ENCODE measurements at regions not wholly inside any gene's neighbourhood (a gene's known extent, or its start where the extent isn't known, plus 50 kb on each side); places are given as distances from the start of the nearest gene placed in this dataset.

DNA sequence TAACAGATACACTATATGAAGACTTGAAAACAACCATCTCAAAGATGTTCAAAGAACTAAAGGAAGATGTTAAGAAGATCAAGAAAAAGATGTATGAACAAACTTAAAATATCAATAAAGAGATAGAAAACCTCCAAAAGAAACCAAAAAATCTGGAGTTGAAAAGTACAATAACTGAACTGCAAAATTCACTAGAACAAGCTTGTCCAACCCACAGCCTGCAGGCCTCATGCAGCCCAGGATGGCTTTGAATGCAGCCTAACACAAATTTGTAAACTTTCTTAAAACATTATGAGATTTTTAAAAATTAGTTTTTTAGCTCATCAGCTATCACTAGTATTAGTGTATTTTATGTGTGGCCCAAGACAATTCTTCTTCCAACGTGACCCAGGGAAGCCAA, 77.0 kb upstream of the DCTD start:
- peaks cover 5% of the 10 kb centered on the region for H3K27me3 Mint-ChIP-seq
- intact Hi-C loops (cut with DNase I, micrococcal nuclease), result no loop called here
- ATAC-seq (ENCODE audit: poor library complexity) (no peak), DNase-seq (no peak)
- Histone ChIP-seq H3K27ac (ENCODE audit: low read depth in 1 of 2, low read length in 2 of 2) (no peak overlapping the region), H3K36me3 (ENCODE audit: insufficient read depth, low read length) (no peaks in the 10 kb centered on the region), H3K27me3 (ENCODE audit: control insufficient read depth in 1 of 2, insufficient read depth in 2 of 2, low read length in 2 of 2) (peaks cover 0 to 2% of the 10 kb centered on the region in 2 experiments), H3K4me1 (ENCODE audit: insufficient read depth, low read length) (no peaks in the 10 kb centered on the region), H3K9me3 (ENCODE audit: control insufficient read depth in 1 of 2, insufficient read depth in 1 of 2, low read length in 2 of 2) (peaks cover 6 to 12% of the 10 kb centered on the region in 2 experiments), H3K4me3 (ENCODE audit: low read length) (no peak overlapping the region)
- peaks cover 8% of the 10 kb centered on the region for H3K9me3 Mint-ChIP-seq
- H3K36me3 Mint-ChIP-seq (ENCODE audit: low read depth), result no peaks in the 10 kb centered on the region
- CTCF ChIA-PET, result no interaction called here
- TF ChIP-seq, protein P1, sequence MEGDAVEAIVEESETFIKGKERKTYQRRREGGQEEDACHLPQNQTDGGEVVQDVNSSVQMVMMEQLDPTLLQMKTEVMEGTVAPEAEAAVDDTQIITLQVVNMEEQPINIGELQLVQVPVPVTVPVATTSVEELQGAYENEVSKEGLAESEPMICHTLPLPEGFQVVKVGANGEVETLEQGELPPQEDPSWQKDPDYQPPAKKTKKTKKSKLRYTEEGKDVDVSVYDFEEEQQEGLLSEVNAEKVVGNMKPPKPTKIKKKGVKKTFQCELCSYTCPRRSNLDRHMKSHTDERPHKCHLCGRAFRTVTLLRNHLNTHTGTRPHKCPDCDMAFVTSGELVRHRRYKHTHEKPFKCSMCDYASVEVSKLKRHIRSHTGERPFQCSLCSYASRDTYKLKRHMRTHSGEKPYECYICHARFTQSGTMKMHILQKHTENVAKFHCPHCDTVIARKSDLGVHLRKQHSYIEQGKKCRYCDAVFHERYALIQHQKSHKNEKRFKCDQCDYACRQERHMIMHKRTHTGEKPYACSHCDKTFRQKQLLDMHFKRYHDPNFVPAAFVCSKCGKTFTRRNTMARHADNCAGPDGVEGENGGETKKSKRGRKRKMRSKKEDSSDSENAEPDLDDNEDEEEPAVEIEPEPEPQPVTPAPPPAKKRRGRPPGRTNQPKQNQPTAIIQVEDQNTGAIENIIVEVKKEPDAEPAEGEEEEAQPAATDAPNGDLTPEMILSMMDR (IDR thresholded peaks at IDR 0.05), result no peak
- POLR2A ChIA-PET, result no interaction called here
- no peaks in the 10 kb centered on the region for H3K4me1 Mint-ChIP-seq (ENCODE audit: low read depth)
- no peak overlapping the region for H3K4me3 Mint-ChIP-seq
- H3K27ac Mint-ChIP-seq, result no peak overlapping the region

DNA sequence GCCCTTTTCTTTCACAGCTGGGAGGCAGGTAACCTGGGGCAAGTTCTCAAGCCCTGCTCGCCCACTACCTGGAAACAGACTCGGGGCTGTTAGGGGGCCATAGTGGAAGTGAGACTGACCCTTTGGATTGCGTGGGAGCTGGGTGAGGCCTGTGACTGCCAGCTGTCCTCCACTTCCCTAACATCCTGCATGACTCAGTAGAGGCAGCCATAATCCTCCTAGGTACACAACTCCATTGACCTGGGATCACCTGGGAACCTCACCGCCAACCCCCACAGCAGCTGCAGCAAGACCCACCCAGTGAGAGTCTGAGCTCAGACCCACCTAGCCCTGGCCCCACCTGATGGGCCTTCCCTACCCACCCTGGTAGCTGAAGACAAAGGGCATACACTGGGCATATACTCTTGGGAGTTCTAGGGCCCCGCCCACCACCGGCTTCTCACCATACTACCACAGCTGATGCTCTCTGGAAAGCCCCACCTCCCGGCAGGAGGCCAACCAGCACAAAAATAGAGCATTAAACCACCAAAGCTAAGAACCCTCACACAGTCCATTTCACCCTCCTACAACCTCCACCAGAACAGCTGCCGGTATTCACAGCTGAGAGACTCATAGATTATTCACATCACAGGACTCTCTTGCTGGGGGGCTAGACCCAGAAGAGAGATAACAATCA, 61.1 kb upstream of the DCTD start:
- H3K27me3 ChIP-seq (ENCODE audit: control insufficient read depth in 1 of 2, insufficient read depth in 2 of 2, low read length in 2 of 2), result no peaks in the 10 kb centered on the region
- intact Hi-C loops (cut with DNase I, micrococcal nuclease), result no loop called here
- peaks cover 0 to 12% of the 10 kb centered on the region in 2 experiments for H3K9me3 ChIP-seq (ENCODE audit: control insufficient read depth in 1 of 2, insufficient read depth in 1 of 2, low read length in 2 of 2)
- Mint-ChIP-seq H3K4me3 (no peak overlapping the region), H3K36me3 (ENCODE audit: low read depth) (no peaks in the 10 kb centered on the region), H3K9me3 (no peaks in the 10 kb centered on the region), H3K27ac (no peak overlapping the region), H3K27me3 (peaks cover 48% of the 10 kb centered on the region), H3K4me1 (ENCODE audit: low read depth) (no peaks in the 10 kb centered on the region)
- ATAC-seq (ENCODE audit: poor library complexity), result no peak
- H3K4me3 ChIP-seq (ENCODE audit: low read length), result no peak overlapping the region
- H3K4me1 ChIP-seq (ENCODE audit: insufficient read depth, low read length), result no peaks in the 10 kb centered on the region
- TF ChIP-seq, protein P1 (IDR thresholded peaks at IDR 0.05), result no peak
- no peak overlapping the region for H3K27ac ChIP-seq (ENCODE audit: low read depth in 1 of 2, low read length in 2 of 2)
- DNase-seq, result no peak
- H3K36me3 ChIP-seq (ENCODE audit: insufficient read depth, low read length), result no peaks in the 10 kb centered on the region
- POLR2A ChIA-PET, result no interaction called here
- CTCF ChIA-PET, result no interaction called here

DNA sequence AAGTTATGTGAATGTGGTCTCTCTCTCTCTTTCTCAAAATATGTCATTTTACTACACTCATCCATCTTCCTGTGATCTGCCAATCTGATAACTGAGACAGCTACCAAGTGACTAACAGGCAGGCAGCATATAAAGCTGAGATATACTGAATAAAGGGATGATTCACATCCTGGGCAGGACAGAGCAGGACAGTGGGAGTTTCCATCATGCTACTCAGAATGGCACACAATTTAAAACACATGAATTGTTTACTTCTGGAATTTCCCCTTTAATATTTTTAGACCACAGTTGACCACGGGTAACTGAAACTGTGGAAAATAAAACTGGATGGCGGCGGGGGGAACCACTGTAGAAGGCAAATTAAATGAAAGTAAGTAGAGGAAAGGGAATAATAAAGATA, 58.6 kb upstream of the DCTD start:
- no peak for DNase-seq
- Histone ChIP-seq H3K36me3 (ENCODE audit: insufficient read depth, low read length) (no peaks in the 10 kb centered on the region), H3K27me3 (ENCODE audit: control insufficient read depth in 1 of 2, insufficient read depth in 2 of 2, low read length in 2 of 2) (peaks cover 0 to 4% of the 10 kb centered on the region in 2 experiments), H3K4me1 (ENCODE audit: insufficient read depth, low read length) (no peaks in the 10 kb centered on the region), H3K4me3 (ENCODE audit: low read length) (no peak overlapping the region), H3K9me3 (ENCODE audit: control insufficient read depth in 1 of 2, insufficient read depth in 1 of 2, low read length in 2 of 2) (peaks cover 0 to 12% of the 10 kb centered on the region in 2 experiments), H3K27ac (ENCODE audit: low read depth in 1 of 2, low read length in 2 of 2) (no peak overlapping the region)
- no peaks in the 10 kb centered on the region for H3K4me1 Mint-ChIP-seq (ENCODE audit: low read depth)
- ATAC-seq (ENCODE audit: poor library complexity), result no peak
- no peaks in the 10 kb centered on the region for H3K36me3 Mint-ChIP-seq (ENCODE audit: low read depth)
- H3K9me3 Mint-ChIP-seq, result no peaks in the 10 kb centered on the region
- POLR2A ChIA-PET, result no interaction called here
- intact Hi-C loops (cut with DNase I, micrococcal nuclease), result no loop called here
- CTCF ChIA-PET, result no interaction called here
- peaks cover 40% of the 10 kb centered on the region for H3K27me3 Mint-ChIP-seq
- no peak overlapping the region for H3K4me3 Mint-ChIP-seq
- TF ChIP-seq, protein P1 (IDR thresholded peaks at IDR 0.05), result no peak
- no peak overlapping the region for H3K27ac Mint-ChIP-seq
